ENCODE measurements at regions not wholly inside any gene's neighbourhood (a gene's known extent, or its start where the extent isn't known, plus 50 kb on each side); places are given as distances from the start of the nearest gene placed in this dataset.
"Not testable (repeated sequence)": the region's sequence is repeated elsewhere in the genome, so short reads cannot be mapped to it uniquely, and the experiment has no call there.

DNA sequence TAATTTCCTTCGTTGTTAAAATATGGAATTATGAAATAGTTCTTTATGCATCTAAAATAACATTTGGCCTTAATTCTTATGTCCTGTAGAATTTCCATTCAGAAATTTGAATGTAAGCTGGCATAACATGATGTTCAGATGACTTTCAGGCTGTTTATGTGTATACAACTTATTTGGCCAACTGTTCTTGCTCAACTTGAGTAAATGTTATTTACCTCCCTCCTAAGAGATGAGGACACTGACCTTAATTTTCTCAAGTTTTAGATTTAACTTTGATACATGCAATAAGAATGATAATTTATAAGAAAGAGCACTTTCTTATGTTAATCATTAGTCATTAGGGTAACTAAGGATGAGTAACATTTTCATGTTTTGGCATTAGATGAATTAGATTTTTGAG lies 365.4 kb downstream of the AEBP2 start:
- Histone ChIP-seq H3K4me3 (ENCODE audit: low read depth, low read length) (no peak overlapping the region), H3K36me3 (ENCODE audit: control insufficient read depth, insufficient read depth, low read length) (no peaks in the 10 kb centered on the region), H3K27me3 (ENCODE audit: control insufficient read depth, insufficient read depth, low read length) (no peaks in the 10 kb centered on the region)
- no peak for TF ChIP-seq CTCF (IDR thresholded peaks at IDR 0.05; ENCODE audit: insufficient read depth, low read length, poor library complexity, severe bottlenecking)
- DNase-seq (ENCODE audit: low read depth) = no peak

GRCh38 chr12:19808371-19808770 lies 369.1 kb downstream of the AEBP2 start:
- Histone ChIP-seq H3K27me3 (ENCODE audit: control insufficient read depth, insufficient read depth, low read length) (no peaks in the 10 kb centered on the region), H3K4me3 (ENCODE audit: low read depth, low read length) (no peak overlapping the region), H3K36me3 (ENCODE audit: control insufficient read depth, insufficient read depth, low read length) (no peaks in the 10 kb centered on the region)
- no peak for TF ChIP-seq CTCF (IDR thresholded peaks at IDR 0.05; ENCODE audit: insufficient read depth, low read length, poor library complexity, severe bottlenecking)
- no peak for DNase-seq (ENCODE audit: low read depth)

DNA sequence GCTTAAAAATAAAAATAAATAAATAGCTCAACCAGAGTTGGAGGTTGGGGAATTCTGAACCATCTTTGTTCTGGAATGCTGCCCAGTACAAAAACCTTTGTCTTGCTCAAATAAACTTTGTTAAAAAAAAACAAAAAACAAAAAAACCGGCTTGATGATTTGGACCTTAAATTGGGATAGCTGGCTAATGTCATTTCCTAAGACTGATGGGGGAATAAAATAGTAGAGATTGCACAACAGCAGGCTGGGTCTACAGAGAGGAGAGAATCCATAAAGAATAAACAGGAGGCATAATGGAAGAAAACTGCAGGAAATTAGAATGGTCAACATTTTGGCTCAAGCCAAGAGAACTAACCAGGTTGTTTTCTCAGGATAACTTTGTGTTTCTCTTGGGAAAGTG lies 370.9 kb downstream of the AEBP2 start:
- DNase-seq (ENCODE audit: low read depth) = no peak
- Histone ChIP-seq H3K27me3 (ENCODE audit: control insufficient read depth, insufficient read depth, low read length) (no peaks in the 10 kb centered on the region), H3K36me3 (ENCODE audit: control insufficient read depth, insufficient read depth, low read length) (no peaks in the 10 kb centered on the region), H3K4me3 (ENCODE audit: low read depth, low read length) (no peak overlapping the region)
- no peak for TF ChIP-seq CTCF (IDR thresholded peaks at IDR 0.05; ENCODE audit: insufficient read depth, low read length, poor library complexity, severe bottlenecking)

- TF ChIP-seq CTCF (IDR thresholded peaks at IDR 0.05; ENCODE audit: insufficient read depth, low read length, poor library complexity, severe bottlenecking) = no peak
- no peak for DNase-seq (ENCODE audit: low read depth)
- Histone ChIP-seq H3K36me3 (ENCODE audit: control insufficient read depth, insufficient read depth, low read length) (no peaks in the 10 kb centered on the region), H3K27me3 (ENCODE audit: control insufficient read depth, insufficient read depth, low read length) (no peaks in the 10 kb centered on the region), H3K4me3 (ENCODE audit: low read depth, low read length) (no peak overlapping the region)
Measured at GRCh38 chr12:19811922-19812321, 372.6 kb downstream of the AEBP2 start.

GRCh38 chr12:19819231-19819630 lies 379.9 kb downstream of the AEBP2 start:
- DNase-seq (ENCODE audit: low read depth) = no peak
- H3K27me3 ChIP-seq (ENCODE audit: control insufficient read depth, insufficient read depth, low read length) = no peaks in the 10 kb centered on the region
- no peaks in the 10 kb centered on the region for H3K36me3 ChIP-seq (ENCODE audit: control insufficient read depth, insufficient read depth, low read length)
- H3K4me3 ChIP-seq (ENCODE audit: low read depth, low read length) = no peak overlapping the region
- TF ChIP-seq CTCF (IDR thresholded peaks at IDR 0.05; ENCODE audit: insufficient read depth, low read length, poor library complexity, severe bottlenecking) = no peak

DNA sequence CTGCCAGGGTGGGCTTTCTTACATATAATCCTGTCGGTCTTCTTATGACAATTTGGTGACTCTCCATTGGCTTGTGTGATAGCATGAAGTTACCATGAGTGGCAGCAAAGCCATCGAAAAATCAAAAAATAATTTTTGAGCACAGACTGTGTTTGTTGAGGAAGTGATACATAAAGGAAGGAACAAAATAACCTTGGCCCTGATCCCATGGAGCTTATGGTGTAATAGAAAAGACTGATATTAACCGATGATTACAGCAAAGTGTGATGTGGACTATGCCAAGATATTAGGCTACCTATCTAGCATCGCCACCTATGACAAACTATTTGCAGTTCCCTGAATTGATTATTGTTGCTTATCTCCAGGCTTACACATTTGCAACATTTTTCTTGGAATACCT lies 383.2 kb downstream of the AEBP2 start:
- no peak for TF ChIP-seq CTCF (IDR thresholded peaks at IDR 0.05; ENCODE audit: insufficient read depth, low read length, poor library complexity, severe bottlenecking)
- H3K27me3 ChIP-seq (ENCODE audit: control insufficient read depth, insufficient read depth, low read length) = no peaks in the 10 kb centered on the region
- H3K4me3 ChIP-seq (ENCODE audit: low read depth, low read length) = no peak overlapping the region
- DNase-seq (ENCODE audit: low read depth) = no peak
- H3K36me3 ChIP-seq (ENCODE audit: control insufficient read depth, insufficient read depth, low read length) = no peaks in the 10 kb centered on the region

GRCh38 chr12:19823326-19823725 lies 384.0 kb downstream of the AEBP2 start:
- H3K36me3 ChIP-seq (ENCODE audit: control insufficient read depth, insufficient read depth, low read length); H3K4me3 ChIP-seq (ENCODE audit: low read depth, low read length); H3K27me3 ChIP-seq (ENCODE audit: control insufficient read depth, insufficient read depth, low read length); DNase-seq (ENCODE audit: low read depth): not testable (repeated sequence)

Measured in kidney epithelial cell (primary cell).